Activated CD4-positive, alpha-beta T cell treated with anti-CD3 and anti-CD28 coated beads for 24 hours (primary cell): ENCODE measurements at regions not wholly inside any gene's neighbourhood (a gene's known extent, or its start where the extent isn't known, plus 50 kb on each side); places are given as distances from the start of the nearest gene placed in this dataset.

Experiments used
- DNase-seq, 2 donors: peaks; one replicate each; pipeline ENCODE4 v3.0.0-alpha.2; 2020; ENCODE audit warnings: low read depth in 2 of 2

GRCh38 chr14:89607453-89607852, 190.4 kb upstream of the FOXN3 start:
- no peak for DNase-seq

DNA sequence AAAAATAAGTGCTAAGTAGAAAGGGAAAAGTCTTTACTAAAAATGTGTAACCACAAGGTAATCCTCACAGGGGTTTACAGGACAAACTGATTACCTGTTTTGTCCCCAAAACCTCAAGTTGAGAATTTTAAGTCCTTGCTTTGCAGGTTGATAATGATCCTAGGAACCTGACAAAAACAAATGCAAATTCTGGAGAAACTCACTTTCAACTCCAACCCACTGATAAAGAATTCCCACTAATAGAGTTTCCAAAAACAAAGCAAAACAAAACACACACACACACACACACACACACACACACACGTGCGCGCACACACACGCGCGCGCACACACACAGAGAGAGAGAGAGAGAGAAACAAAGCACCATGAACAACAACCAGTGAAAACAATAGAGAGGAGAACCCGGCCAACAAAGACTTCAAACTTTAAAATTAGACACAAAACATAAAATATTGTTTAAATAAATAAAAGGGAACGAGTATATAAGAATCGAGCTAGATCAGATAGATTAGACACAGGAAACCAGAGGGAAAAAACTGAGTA, 187.0 kb upstream of the FOXN3 start:
- DNase-seq: no peak

- no peak for DNase-seq
Observed at GRCh38 chr14:89600950-89601826, 184.2 kb upstream of the FOXN3 start.

DNA sequence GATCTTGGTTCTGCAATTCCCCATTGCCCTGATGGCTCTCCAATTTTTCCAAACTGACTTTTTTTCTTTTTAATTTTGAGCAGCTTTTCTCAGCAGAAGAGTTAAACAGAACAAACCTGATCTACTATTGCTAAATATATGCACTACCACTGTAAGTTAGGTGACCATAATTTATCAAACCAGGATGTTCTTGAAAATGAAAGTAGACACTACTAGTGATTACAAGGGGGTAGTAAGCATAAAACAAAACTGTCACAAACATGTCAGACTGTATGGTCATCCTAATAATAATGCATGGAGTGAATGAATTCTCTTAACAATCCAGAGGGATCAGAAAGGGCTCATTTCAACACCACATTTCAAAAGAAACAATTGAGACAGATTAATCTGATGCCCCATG, 183.0 kb upstream of the FOXN3 start:
- no peak for DNase-seq

DNA sequence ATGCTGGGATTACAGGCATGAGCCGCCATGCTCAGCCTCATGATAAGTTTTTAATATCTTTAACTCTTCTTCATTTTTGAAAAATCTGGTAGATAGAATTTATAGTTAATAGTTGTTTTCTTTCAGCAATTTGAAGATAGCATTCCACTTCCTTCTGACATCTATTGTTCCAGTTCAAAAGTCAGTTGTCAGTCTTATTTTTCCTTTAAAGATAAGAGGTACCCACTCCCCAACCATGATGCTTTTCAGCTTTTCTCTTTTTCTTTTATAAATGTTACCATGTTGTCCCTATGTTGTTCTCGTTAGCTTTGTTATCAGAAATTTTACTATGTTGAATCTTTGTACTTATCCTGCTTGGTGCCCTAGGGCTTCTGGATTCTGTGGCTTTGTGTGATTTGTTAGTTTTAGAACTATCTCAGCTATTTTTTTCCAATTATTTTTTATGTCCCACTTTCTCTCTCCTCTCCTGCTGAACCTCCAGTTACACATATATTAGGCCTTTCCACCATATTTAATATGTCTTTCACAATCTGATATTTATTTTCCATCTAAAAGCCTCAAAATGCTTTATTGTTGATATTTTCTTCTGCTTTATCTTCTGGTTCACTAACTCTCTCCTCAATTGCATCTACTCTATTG, 181.6 kb upstream of the FOXN3 start:
- DNase-seq: no peak

DNA sequence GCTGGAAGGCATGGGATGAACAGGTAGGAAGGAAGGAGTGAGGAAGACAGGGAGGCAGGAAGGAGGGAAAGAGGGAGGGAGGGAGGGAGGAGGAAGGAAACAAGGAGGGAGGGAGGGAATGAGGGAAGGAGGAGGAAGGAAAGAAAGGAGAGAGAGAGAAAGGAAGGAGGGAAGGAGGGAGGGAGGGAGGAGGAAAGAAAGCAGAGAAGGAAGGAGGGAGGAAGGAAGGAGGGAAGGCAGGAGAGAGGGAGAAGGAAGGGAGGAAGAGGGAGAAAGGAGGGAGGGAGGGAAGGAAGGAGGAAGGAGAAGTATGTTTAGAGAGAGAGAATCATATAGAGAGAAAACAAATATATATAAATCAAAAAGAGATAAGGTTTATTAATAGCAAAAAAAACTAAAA, 175.9 kb upstream of the FOXN3 start:
- no peak for DNase-seq

GRCh38 chr14:89589400-89590118, 172.5 kb upstream of the FOXN3 start:
- DNase-seq: no peak

GRCh38 chr14:89588840-89589296, 171.8 kb upstream of the FOXN3 start:
- DNase-seq: no peak

GRCh38 chr14:89588016-89588415, 171.0 kb upstream of the FOXN3 start:
- DNase-seq: no peak

- DNase-seq: no peak
Observed at GRCh38 chr14:89587136-89587420, 170.0 kb upstream of the FOXN3 start.

DNA sequence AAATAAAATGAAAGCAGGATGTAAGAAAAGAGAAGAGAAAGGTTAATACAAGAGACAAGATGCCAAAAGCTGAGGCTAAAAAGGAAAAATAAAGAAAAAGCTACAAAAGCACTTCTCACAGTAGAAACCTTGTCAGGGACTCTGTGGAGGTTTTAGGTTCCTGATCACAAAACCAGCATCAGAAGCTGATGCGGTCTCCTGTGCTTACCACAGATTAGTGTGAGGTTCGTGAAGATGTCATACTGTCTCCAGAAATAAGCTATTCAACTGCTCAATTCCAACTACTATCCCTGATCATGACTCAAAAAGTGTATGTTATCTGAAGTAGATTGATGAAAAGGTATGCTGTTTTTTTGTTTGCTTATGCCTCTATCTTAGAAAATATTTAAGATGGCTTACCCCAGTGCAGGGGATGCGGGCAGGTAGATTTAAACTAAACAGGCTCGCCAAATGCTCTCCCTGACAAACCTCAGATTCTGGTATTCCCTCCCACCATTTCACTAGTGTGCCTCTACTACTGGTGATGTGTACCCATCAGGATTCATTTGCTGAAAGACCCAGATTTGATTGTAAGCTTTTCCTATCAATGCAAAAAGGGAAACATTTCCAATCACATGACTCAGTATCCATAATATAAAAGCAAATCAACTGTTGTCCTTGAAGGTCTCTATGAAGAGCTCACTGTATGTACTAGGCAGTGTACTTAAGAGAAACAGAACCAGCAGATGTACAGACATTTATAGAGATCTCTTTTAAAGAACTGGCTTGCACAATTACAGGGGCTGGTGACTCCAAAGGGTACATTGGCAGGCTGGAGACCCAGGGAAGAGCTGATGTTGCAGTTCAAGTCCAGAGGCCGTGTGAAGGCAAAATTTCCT, 169.5 kb upstream of the FOXN3 start:
- no peak for DNase-seq

GRCh38 chr14:89578156-89578555, 161.1 kb upstream of the FOXN3 start:
- DNase-seq: no peak

DNA sequence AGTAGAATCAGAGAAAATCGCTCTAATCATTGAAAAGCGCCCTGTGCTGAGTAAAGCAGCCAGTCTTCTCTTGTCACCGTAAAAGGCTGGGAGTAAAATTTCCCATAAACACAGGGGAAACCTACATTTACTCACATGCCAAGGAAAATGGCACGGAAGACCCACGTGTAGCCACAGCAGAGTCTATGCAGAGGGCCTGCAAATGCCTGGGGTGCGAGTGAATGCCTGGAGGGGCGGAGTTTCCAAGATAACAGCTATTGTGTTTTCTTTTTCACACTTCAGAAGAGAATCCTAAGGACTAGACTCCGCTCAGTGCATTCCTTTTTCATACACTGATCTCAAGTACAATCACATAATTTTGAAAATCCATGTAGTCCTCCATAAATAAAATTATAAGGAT, 159.9 kb upstream of the FOXN3 start:
- DNase-seq: no peak

DNA sequence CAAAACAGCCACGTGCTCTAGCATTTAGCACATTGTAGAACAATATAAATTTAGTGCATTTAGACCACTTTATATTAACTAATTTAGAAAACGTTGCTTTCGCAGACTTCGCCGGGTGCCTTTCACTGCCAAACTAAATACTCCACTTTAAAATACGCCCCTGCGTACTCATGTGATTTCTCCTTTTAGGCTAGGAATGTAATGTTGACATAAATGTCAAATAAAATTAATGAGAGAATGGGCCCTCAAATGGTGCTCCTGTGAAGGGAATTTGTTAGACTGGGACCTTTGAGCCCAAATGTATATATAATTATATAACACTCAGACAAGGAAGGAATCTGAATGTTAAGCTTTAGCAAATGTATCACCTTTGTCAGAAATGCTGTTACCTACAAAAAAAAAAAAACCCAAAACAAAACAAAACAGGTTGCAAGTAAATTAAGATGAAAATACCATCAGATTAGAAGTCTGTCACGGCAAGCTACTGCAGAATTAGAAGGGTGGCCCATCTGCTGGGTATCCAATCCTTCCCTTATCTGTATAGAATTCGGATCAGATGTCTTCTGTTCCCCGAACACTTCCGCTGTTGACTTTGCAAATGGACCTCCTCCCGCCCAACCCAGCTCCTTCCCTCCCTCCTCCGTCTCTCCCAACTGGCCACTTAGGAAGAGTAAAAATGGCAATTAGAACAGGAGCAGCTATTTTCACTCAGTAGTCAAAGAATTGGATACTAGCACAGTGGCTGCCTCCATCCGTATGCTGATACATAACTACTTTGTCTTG, 159.3 kb upstream of the FOXN3 start:
- no peak for DNase-seq

- DNase-seq: no peak
Observed at GRCh38 chr14:89575386-89576061, 158.5 kb upstream of the FOXN3 start.

- DNase-seq: no peak
Observed at GRCh38 chr14:89574420-89574819, 157.4 kb upstream of the FOXN3 start.

DNA sequence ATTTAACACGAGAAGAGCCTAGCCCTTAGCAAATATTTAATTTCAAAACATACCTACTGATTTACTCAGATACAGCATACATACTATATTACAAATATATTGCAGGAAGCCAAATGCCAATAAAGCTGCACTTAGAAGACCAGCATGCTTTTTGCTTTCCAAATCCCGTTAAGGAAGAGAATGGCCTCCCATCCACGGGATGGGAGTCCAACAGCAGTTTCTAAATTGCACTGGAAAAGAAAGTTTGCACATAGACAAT, 156.3 kb upstream of the FOXN3 start:
- DNase-seq: no peak

DNA sequence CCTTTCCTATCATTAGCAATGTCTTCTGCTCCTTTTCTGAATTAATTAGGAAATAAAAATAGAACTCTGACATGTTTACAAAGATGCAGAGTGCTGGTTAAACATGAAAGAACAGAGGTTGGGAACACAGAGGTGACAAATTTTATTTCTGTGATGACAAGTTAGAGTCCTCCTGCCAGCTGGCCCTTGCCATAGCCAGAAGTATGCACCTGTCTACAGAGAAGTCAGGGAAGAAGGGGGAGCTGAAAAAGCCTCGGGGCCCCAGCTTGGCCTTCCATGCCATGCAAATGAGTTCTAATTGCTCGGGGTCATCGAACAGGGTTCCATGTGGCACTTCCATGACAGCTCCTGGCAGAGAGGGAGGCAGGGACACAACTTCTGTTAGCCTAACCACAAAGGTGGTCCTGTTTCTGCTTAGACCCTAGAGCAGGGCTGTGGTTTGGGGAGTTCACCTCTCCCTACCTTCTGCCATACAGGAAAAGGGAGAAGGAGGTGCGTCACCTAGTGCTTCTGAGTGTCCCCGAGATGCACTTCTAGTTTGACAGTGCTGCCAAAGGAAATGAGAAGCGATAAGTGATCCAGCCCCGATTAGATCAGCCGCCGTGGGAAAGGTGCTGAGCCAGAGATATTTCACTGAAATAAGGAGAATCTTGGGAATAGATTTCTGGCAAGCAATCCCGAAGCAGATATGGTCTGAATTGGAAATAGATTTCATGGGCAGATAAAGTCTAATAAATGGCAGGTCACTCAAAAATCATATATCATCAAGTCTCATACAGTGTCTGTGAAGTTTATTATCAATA, 155.8 kb upstream of the FOXN3 start:
- DNase-seq: no peak

- DNase-seq: no peak
Observed at GRCh38 chr14:89571491-89571890, 154.5 kb upstream of the FOXN3 start.
